ENCODE measurements at regions not wholly inside any gene's neighbourhood (a gene's known extent, or its start where the extent isn't known, plus 50 kb on each side); places are given as distances from the start of the nearest gene placed in this dataset.

- no peaks in the 10 kb centered on the region for H3K9me3 ChIP-seq
- no peaks in the 10 kb centered on the region for H3K4me1 ChIP-seq
- H3K27ac ChIP-seq = no peak overlapping the region
- H3K4me3 ChIP-seq = no peak overlapping the region
- no peak for DNase-seq (ENCODE audit: low spot score in 2 of 2)
- 78 to 81% methylated on average over 8 of the region's 8 CpGs for WGBS, 2 donors
- H3K36me3 ChIP-seq = peaks cover 0 to 60% (median 3%) of the 10 kb centered on the region in 3 donors
- H3K27me3 ChIP-seq = no peaks in the 10 kb centered on the region
- TF ChIP-seq POLR2A (IDR thresholded peaks at IDR 0.05) (no peak), EP300 (IDR thresholded peaks at IDR 0.05) (no peak), CTCF (IDR thresholded peaks at IDR 0.05) (no peak)
Measured at GRCh38 chr21:36236052-36236730, 79.6 kb downstream of the DOP1B start.

- no peak for DNase-seq (ENCODE audit: low spot score in 2 of 2)
- Histone ChIP-seq H3K27me3 (no peaks in the 10 kb centered on the region), H3K9me3 (no peaks in the 10 kb centered on the region), H3K36me3 (peaks cover 0 to 55% (median 3%) of the 10 kb centered on the region in 3 donors), H3K27ac (no peak overlapping the region), H3K4me3 (no peak overlapping the region), H3K4me1 (no peaks in the 10 kb centered on the region)
- TF ChIP-seq EP300 (IDR thresholded peaks at IDR 0.05) (no peak), CTCF (IDR thresholded peaks at IDR 0.05) (no peak), POLR2A (IDR thresholded peaks at IDR 0.05) (no peak)
- WGBS, 2 donors = 93 to 100% methylated on average over 6 to 7 of the region's 7 CpGs
Measured at GRCh38 chr21:36237441-36237840, 80.8 kb downstream of the DOP1B start.

- WGBS, 2 donors = 93 to 94% methylated on average over 15 to 20 of the region's 20 CpGs
- Histone ChIP-seq H3K36me3 (peaks cover 0 to 53% (median 0%) of the 10 kb centered on the region in 3 donors), H3K27ac (no peak overlapping the region), H3K27me3 (no peaks in the 10 kb centered on the region), H3K9me3 (no peaks in the 10 kb centered on the region), H3K4me3 (no peak overlapping the region), H3K4me1 (no peaks in the 10 kb centered on the region)
- no peak for DNase-seq (ENCODE audit: low spot score in 2 of 2)
- TF ChIP-seq CTCF (IDR thresholded peaks at IDR 0.05) (no peak), POLR2A (IDR thresholded peaks at IDR 0.05) (no peak), EP300 (IDR thresholded peaks at IDR 0.05) (no peak)
Measured at GRCh38 chr21:36239585-36239984, 80.4 kb upstream of the MORC3 start.

- Histone ChIP-seq H3K27ac (no peak overlapping the region), H3K27me3 (no peaks in the 10 kb centered on the region), H3K36me3 (peaks cover 0 to 74% (median 13%) of the 10 kb centered on the region in 3 donors), H3K4me3 (no peak overlapping the region), H3K4me1 (no peaks in the 10 kb centered on the region), H3K9me3 (no peaks in the 10 kb centered on the region)
- 75 to 91% methylated on average over 3 of the region's 3 CpGs for WGBS, 2 donors
- TF ChIP-seq POLR2A (IDR thresholded peaks at IDR 0.05) (no peak), CTCF (IDR thresholded peaks at IDR 0.05) (no peak), EP300 (IDR thresholded peaks at IDR 0.05) (no peak)
- no peak for DNase-seq (ENCODE audit: low spot score in 2 of 2)
Measured at GRCh38 chr21:36241717-36242116, 78.3 kb upstream of the MORC3 start.

GRCh38 chr21:36245115-36245514, 74.9 kb upstream of the MORC3 start:
- Histone ChIP-seq H3K4me1 (no peaks in the 10 kb centered on the region), H3K36me3 (peaks cover 0 to 77% (median 13%) of the 10 kb centered on the region in 3 donors), H3K9me3 (no peaks in the 10 kb centered on the region), H3K27ac (no peak overlapping the region), H3K27me3 (no peaks in the 10 kb centered on the region), H3K4me3 (no peak overlapping the region)
- DNase-seq (ENCODE audit: low spot score in 2 of 2) = no peak
- WGBS, 2 donors = 94 to 98% methylated on average over 20 to 24 of the region's 24 CpGs
- TF ChIP-seq POLR2A (IDR thresholded peaks at IDR 0.05) (no peak), EP300 (IDR thresholded peaks at IDR 0.05) (no peak), CTCF (IDR thresholded peaks at IDR 0.05) (no peak)

Data from tibial nerve (tissue), 4 donors.